ENCODE measurements at regions not wholly inside any gene's neighbourhood (a gene's known extent, or its start where the extent isn't known, plus 50 kb on each side); places are given as distances from the start of the nearest gene placed in this dataset.

DNA sequence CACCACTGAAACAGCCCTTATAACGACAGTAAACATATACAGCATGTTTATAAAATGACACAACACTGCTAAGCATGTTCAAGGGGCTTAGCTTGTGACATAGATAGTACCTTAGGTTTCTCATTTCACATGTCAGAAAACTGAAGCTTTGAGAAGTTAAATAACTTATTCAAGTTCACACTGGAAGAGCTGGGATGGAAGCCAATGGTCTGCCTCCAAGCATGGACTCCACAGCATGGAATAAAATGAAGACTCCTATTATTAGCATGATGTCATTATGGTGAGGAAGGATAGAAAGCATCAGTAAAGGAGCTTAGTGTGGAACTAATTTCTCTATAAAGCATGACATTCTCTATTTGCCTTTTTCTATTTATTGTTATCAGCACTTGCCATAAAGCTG lies 316.7 kb downstream of the PLK2 start:
- Histone ChIP-seq H3K27ac (ENCODE audit: low read depth, low read length, severe bottlenecking) (no peak overlapping the region), H3K9me3 (ENCODE audit: control insufficient read depth, low read length) (no peaks in the 10 kb centered on the region), H3K4me3 (ENCODE audit: extremely low read depth, insufficient read depth, low read length, poor library complexity, severe bottlenecking) (no peak overlapping the region), H3K36me3 (ENCODE audit: control insufficient read depth, insufficient read depth, low read length) (no peaks in the 10 kb centered on the region), H3K4me1 (ENCODE audit: control insufficient read depth, insufficient read depth, low read length, poor library complexity, severe bottlenecking) (no peaks in the 10 kb centered on the region)
- WGBS, 2 experiments (ENCODE audit: insufficient coverage in 2 of 2), result no CpG with 5 or more reads among the region's 1 CpG

- Histone ChIP-seq H3K4me3 (ENCODE audit: extremely low read depth, insufficient read depth, low read length, poor library complexity, severe bottlenecking) (no peak overlapping the region), H3K9me3 (ENCODE audit: control insufficient read depth, low read length) (no peaks in the 10 kb centered on the region), H3K27ac (ENCODE audit: low read depth, low read length, severe bottlenecking) (no peak overlapping the region), H3K36me3 (ENCODE audit: control insufficient read depth, insufficient read depth, low read length) (no peaks in the 10 kb centered on the region), H3K4me1 (ENCODE audit: control insufficient read depth, insufficient read depth, low read length, poor library complexity, severe bottlenecking) (no peaks in the 10 kb centered on the region)
- 100% methylated on average over 1 of the region's 2 CpGs; no CpG with 5 or more reads in 1 of the 2 experiments for whole genome bisulfite sequencing, 2 experiments (ENCODE audit: insufficient coverage in 2 of 2)
These were observed 321.1 kb downstream of the PLK2 start for GRCh38 chr5:58138791-58139190.

DNA sequence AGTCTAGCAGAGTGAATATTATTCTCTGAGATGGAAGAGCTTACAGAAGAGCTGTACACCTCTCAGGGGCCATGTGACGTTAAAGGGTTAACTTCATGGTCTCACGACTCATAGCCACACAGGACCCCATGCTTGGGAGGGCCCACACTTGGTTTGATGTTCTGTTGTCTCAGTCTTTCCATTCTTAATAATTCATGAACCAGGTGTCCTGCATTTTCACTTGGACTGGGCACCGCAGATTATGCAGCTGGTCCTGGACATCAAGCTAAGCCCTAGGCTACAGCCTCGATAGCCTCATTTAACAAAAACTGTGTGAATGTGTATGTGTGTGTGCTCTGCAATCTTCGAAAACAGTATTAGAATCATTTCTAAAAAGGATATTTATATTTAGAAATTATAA lies 323.5 kb downstream of the PLK2 start:
- H3K9me3 ChIP-seq (ENCODE audit: control insufficient read depth, low read length), result no peaks in the 10 kb centered on the region
- no peaks in the 10 kb centered on the region for H3K36me3 ChIP-seq (ENCODE audit: control insufficient read depth, insufficient read depth, low read length)
- no peak overlapping the region for H3K27ac ChIP-seq (ENCODE audit: low read depth, low read length, severe bottlenecking)
- H3K4me1 ChIP-seq (ENCODE audit: control insufficient read depth, insufficient read depth, low read length, poor library complexity, severe bottlenecking), result no peaks in the 10 kb centered on the region
- WGBS, 2 experiments (ENCODE audit: insufficient coverage in 2 of 2), result 80 to 85% methylated on average over 1 to 2 of the region's 5 CpGs
- H3K4me3 ChIP-seq (ENCODE audit: extremely low read depth, insufficient read depth, low read length, poor library complexity, severe bottlenecking), result no peak overlapping the region

DNA sequence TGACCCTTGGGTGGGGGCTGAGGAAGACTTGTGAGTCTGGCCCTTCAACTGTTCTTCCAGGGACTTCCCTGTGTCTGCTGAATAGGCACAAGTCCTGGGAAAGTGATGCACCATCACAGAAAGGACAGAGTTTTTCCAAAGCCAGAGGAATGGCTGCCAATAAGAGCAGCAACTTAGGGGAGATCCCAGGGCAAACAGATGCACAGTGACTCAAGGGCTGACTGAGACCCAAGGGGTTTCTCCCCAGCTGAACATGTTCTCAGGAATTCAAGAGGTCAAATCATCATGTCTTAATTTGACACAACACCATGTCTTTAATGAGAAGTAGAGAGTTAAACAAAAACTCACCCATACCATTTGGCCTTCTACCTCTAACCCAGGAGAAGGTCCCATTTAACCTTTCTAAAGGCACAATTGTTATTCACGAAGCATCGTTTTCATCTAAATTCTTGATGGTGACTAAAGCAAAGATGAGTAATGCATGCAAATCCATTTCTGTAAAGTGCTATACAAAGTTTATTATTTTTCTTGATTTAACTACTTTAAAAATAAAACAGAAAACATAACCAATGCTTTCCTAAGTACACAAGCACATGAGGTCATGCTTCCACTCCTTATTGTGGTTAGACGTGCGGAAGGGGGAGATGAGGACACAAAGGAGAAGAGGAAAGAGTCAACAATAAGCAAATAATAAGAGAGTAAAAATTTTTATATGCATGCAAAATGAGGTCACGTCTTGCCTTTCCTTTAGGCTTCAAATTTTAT lies 324.1 kb downstream of the PLK2 start:
- Histone ChIP-seq H3K27ac (ENCODE audit: low read depth, low read length, severe bottlenecking) (no peak overlapping the region), H3K4me1 (ENCODE audit: control insufficient read depth, insufficient read depth, low read length, poor library complexity, severe bottlenecking) (no peaks in the 10 kb centered on the region)

DNA sequence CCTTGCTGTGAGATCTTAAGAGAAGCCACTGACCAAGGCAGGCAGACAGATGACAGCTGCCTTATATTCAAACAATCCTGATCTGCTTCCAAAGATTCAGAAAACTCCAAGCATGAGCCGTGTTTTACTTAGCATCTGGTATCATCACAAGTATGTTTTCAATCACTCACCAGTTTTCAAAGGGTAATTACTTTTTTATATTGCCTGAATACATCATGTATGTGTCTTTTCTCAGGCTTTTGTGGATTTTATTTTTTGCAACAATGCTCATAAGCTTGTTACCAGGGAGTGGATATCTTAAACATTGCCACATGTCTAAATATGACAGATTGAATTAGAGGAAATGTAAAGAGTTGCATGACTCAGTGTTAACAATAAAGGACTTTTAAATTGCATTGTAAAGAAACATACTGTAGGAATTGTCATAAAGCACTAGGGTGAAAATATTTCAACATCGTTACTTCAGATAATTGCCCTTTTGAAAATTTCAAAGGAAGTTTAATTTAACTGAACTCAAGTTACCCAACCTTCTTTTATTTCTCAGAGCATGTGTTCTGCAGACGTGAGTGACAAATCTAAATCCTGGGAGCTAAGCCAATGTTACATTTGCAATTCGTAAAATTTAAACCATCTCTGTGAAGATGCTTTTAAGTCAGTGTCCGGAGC lies 326.1 kb downstream of the PLK2 start:
- Histone ChIP-seq H3K9me3 (ENCODE audit: control insufficient read depth, low read length) (no peaks in the 10 kb centered on the region), H3K36me3 (ENCODE audit: control insufficient read depth, insufficient read depth, low read length) (no peaks in the 10 kb centered on the region), H3K4me3 (ENCODE audit: extremely low read depth, insufficient read depth, low read length, poor library complexity, severe bottlenecking) (no peak overlapping the region), H3K4me1 (ENCODE audit: control insufficient read depth, insufficient read depth, low read length, poor library complexity, severe bottlenecking) (no peaks in the 10 kb centered on the region), H3K27ac (ENCODE audit: low read depth, low read length, severe bottlenecking) (no peak overlapping the region)
- 72 to 80% methylated on average over 1 to 3 of the region's 5 CpGs for WGBS, 2 experiments (ENCODE audit: insufficient coverage in 2 of 2)

More for the DNA sequence above, 324.1 kb downstream of the PLK2 start:
- H3K36me3 ChIP-seq (ENCODE audit: control insufficient read depth, insufficient read depth, low read length), result no peaks in the 10 kb centered on the region
- H3K9me3 ChIP-seq (ENCODE audit: control insufficient read depth, low read length), result no peaks in the 10 kb centered on the region
- no peak overlapping the region for H3K4me3 ChIP-seq (ENCODE audit: extremely low read depth, insufficient read depth, low read length, poor library complexity, severe bottlenecking)
- no CpG with 5 or more reads among the region's 5 CpGs for WGBS, 2 experiments (ENCODE audit: insufficient coverage in 2 of 2)

- Histone ChIP-seq H3K4me3 (ENCODE audit: extremely low read depth, insufficient read depth, low read length, poor library complexity, severe bottlenecking) (no peak overlapping the region), H3K36me3 (ENCODE audit: control insufficient read depth, insufficient read depth, low read length) (no peaks in the 10 kb centered on the region), H3K27ac (ENCODE audit: low read depth, low read length, severe bottlenecking) (no peak overlapping the region), H3K4me1 (ENCODE audit: control insufficient read depth, insufficient read depth, low read length, poor library complexity, severe bottlenecking) (no peaks in the 10 kb centered on the region), H3K9me3 (ENCODE audit: control insufficient read depth, low read length) (no peaks in the 10 kb centered on the region)
- 84 to 86% methylated on average over 5 to 6 of the region's 7 CpGs for WGBS, 2 experiments (ENCODE audit: insufficient coverage in 2 of 2)
These were observed 326.7 kb downstream of the PLK2 start for GRCh38 chr5:58133216-58133615.

- H3K36me3 ChIP-seq (ENCODE audit: control insufficient read depth, insufficient read depth, low read length), result no peaks in the 10 kb centered on the region
- no peaks in the 10 kb centered on the region for H3K4me1 ChIP-seq (ENCODE audit: control insufficient read depth, insufficient read depth, low read length, poor library complexity, severe bottlenecking)
- H3K4me3 ChIP-seq (ENCODE audit: extremely low read depth, insufficient read depth, low read length, poor library complexity, severe bottlenecking), result no peak overlapping the region
- no peaks in the 10 kb centered on the region for H3K9me3 ChIP-seq (ENCODE audit: control insufficient read depth, low read length)
- no peak overlapping the region for H3K27ac ChIP-seq (ENCODE audit: low read depth, low read length, severe bottlenecking)
- WGBS, 2 experiments (ENCODE audit: insufficient coverage in 2 of 2), result 91 to 100% methylated on average over 9 of the region's 11 CpGs
These were observed 332.3 kb downstream of the PLK2 start for GRCh38 chr5:58127255-58128220.

GRCh38 chr5:58123501-58123900 lies 336.4 kb downstream of the PLK2 start:
- WGBS, 2 experiments (ENCODE audit: insufficient coverage in 2 of 2), result 87 to 95% methylated on average over 3 of the region's 4 CpGs
- no peak overlapping the region for H3K4me3 ChIP-seq (ENCODE audit: extremely low read depth, insufficient read depth, low read length, poor library complexity, severe bottlenecking)
- no peaks in the 10 kb centered on the region for H3K36me3 ChIP-seq (ENCODE audit: control insufficient read depth, insufficient read depth, low read length)
- H3K27ac ChIP-seq (ENCODE audit: low read depth, low read length, severe bottlenecking), result no peak overlapping the region
- H3K9me3 ChIP-seq (ENCODE audit: control insufficient read depth, low read length), result no peaks in the 10 kb centered on the region
- no peaks in the 10 kb centered on the region for H3K4me1 ChIP-seq (ENCODE audit: control insufficient read depth, insufficient read depth, low read length, poor library complexity, severe bottlenecking)

DNA sequence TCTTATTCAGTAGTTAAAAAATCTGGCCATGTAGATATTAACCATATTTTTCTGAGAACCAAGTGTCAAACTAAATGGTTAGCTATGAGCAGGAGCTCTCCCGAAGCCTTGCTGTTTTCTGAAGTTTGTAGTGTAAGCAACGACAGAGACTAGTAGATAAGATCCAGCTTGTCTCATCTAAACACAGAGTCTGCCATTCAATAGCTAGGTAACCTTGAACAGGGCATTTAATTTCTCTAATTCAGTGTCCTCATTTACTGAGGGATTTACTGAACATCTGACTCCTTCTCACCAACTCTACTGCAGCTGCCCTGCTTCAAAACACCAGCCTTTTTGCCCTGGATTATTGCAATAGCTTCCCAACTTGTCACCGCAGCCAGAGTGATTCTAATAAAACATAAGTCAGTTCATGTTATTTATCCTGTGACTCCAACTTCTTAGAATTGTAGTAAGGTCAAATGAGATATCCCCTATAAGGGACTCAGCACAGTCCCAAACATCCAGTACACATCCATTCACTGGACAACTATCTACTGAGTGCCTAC lies 337.0 kb downstream of the PLK2 start:
- no peak overlapping the region for H3K27ac ChIP-seq (ENCODE audit: low read depth, low read length, severe bottlenecking)
- WGBS, 2 experiments (ENCODE audit: insufficient coverage in 2 of 2), result 67 to 94% methylated on average over 1 to 2 of the region's 3 CpGs
- no peaks in the 10 kb centered on the region for H3K36me3 ChIP-seq (ENCODE audit: control insufficient read depth, insufficient read depth, low read length)
- H3K4me1 ChIP-seq (ENCODE audit: control insufficient read depth, insufficient read depth, low read length, poor library complexity, severe bottlenecking), result no peaks in the 10 kb centered on the region
- H3K9me3 ChIP-seq (ENCODE audit: control insufficient read depth, low read length), result no peaks in the 10 kb centered on the region
- no peak overlapping the region for H3K4me3 ChIP-seq (ENCODE audit: extremely low read depth, insufficient read depth, low read length, poor library complexity, severe bottlenecking)

GRCh38 chr5:58122157-58122556 lies 337.7 kb downstream of the PLK2 start:
- Histone ChIP-seq H3K4me3 (ENCODE audit: extremely low read depth, insufficient read depth, low read length, poor library complexity, severe bottlenecking) (no peak overlapping the region), H3K4me1 (ENCODE audit: control insufficient read depth, insufficient read depth, low read length, poor library complexity, severe bottlenecking) (no peaks in the 10 kb centered on the region), H3K27ac (ENCODE audit: low read depth, low read length, severe bottlenecking) (no peak overlapping the region), H3K9me3 (ENCODE audit: control insufficient read depth, low read length) (no peaks in the 10 kb centered on the region), H3K36me3 (ENCODE audit: control insufficient read depth, insufficient read depth, low read length) (no peaks in the 10 kb centered on the region)
- 83 to 100% methylated on average over 1 of the region's 2 CpGs for WGBS, 2 experiments (ENCODE audit: insufficient coverage in 2 of 2)

All from mesodermal cell (in vitro differentiated cells).